Nephron (organoid): ENCODE measurements at regions not wholly inside any gene's neighbourhood (a gene's known extent, or its start where the extent isn't known, plus 50 kb on each side); places are given as distances from the start of the nearest gene placed in this dataset.
A peak's percentile ranks its signal among the peaks of the same experiment; 100 is the strongest.

ENCODE experiments used
- H3K27ac Mint-ChIP-seq, 3 experiments: 2 replicates each; pipeline ENCODE4 v1.8.0; 2020; ENCODE audit warnings: mixed read lengths in 3 of 3, mild to moderate bottlenecking in 2 of 3, moderate library complexity in 1 of 3
- H3K27me3 Mint-ChIP-seq: 2 replicates; pipeline ENCODE4 v1.8.0; 2021; ENCODE audit warnings: low read depth, mild to moderate bottlenecking, moderate library complexity, mixed read lengths
- H3K36me3 Mint-ChIP-seq: 2 replicates; pipeline ENCODE4 v1.8.0; 2020; ENCODE audit warnings: low read depth, mixed read lengths
- H3K4me1 Mint-ChIP-seq: 2 replicates; pipeline ENCODE4 v1.8.0; 2020; ENCODE audit warnings: mixed read lengths
- H3K4me3 Mint-ChIP-seq, 3 experiments: 2 replicates each; pipeline ENCODE4 v1.8.0; 2020; ENCODE audit warnings: mild to moderate bottlenecking in 3 of 3, mixed read lengths in 3 of 3, moderate library complexity in 2 of 3
- H3K9me3 Mint-ChIP-seq: 2 replicates; pipeline ENCODE4 v1.8.0; 2020; ENCODE audit warnings: mixed read lengths
- CTCF ChIP-seq, 3 experiments: fragments of 200-600 bp; sonication (generic); IDR thresholded peaks; one replicate each; pipeline ENCODE4 v1.5.0; 2021; ENCODE audit warnings: antibody characterized with exemption in 3 of 3; ENCODE audit not compliant: unreplicated experiment in 3 of 3

GRCh38 chr10:131655101-131655849 lies 245.5 kb upstream of the PPP2R2D start:
- H3K4me3 Mint-ChIP-seq = no peak overlapping the region
- H3K27ac Mint-ChIP-seq = peak overlapping the region; percentile 29 to 68 (median 29)
- peaks cover 50% of the 10 kb centered on the region for H3K27me3 Mint-ChIP-seq
- no peaks in the 10 kb centered on the region for H3K36me3 Mint-ChIP-seq
- TF ChIP-seq CTCF (IDR thresholded peaks at IDR 0.05; ENCODE audit: unreplicated experiment in 3 of 3) = no peak
- peaks cover 33% of the 10 kb centered on the region for H3K4me1 Mint-ChIP-seq
- H3K9me3 Mint-ChIP-seq = peaks cover 6% of the 10 kb centered on the region

GRCh38 chr10:131656009-131656408 lies 244.8 kb upstream of the PPP2R2D start:
- Mint-ChIP-seq H3K4me3 (no peak overlapping the region), H3K36me3 (no peaks in the 10 kb centered on the region), H3K4me1 (peaks cover 33% of the 10 kb centered on the region), H3K27ac (peak overlapping the region in 1 of 3 experiments; percentile 43), H3K9me3 (peaks cover 11% of the 10 kb centered on the region), H3K27me3 (peaks cover 48% of the 10 kb centered on the region)
- no peak for TF ChIP-seq CTCF (IDR thresholded peaks at IDR 0.05; ENCODE audit: unreplicated experiment in 3 of 3)

GRCh38 chr10:131656431-131656841 lies 244.4 kb upstream of the PPP2R2D start:
- no peak overlapping the region for H3K27ac Mint-ChIP-seq
- no peak for TF ChIP-seq CTCF (IDR thresholded peaks at IDR 0.05; ENCODE audit: unreplicated experiment in 3 of 3)
- H3K27me3 Mint-ChIP-seq = peaks cover 44% of the 10 kb centered on the region
- peaks cover 32% of the 10 kb centered on the region for H3K4me1 Mint-ChIP-seq
- H3K36me3 Mint-ChIP-seq = no peaks in the 10 kb centered on the region
- no peak overlapping the region for H3K4me3 Mint-ChIP-seq
- peaks cover 11% of the 10 kb centered on the region for H3K9me3 Mint-ChIP-seq

GRCh38 chr10:131657318-131657984 lies 243.4 kb upstream of the PPP2R2D start:
- Mint-ChIP-seq H3K36me3 (no peaks in the 10 kb centered on the region), H3K9me3 (peaks cover 11% of the 10 kb centered on the region), H3K27ac (no peak overlapping the region), H3K4me3 (no peak overlapping the region), H3K4me1 (peaks cover 22% of the 10 kb centered on the region), H3K27me3 (peaks cover 34% of the 10 kb centered on the region)
- no peak for TF ChIP-seq CTCF (IDR thresholded peaks at IDR 0.05; ENCODE audit: unreplicated experiment in 3 of 3)

GRCh38 chr10:131657985-131658330 lies 242.8 kb upstream of the PPP2R2D start:
- H3K36me3 Mint-ChIP-seq = no peaks in the 10 kb centered on the region
- H3K9me3 Mint-ChIP-seq = peaks cover 11% of the 10 kb centered on the region
- no peak overlapping the region for H3K4me3 Mint-ChIP-seq
- H3K27ac Mint-ChIP-seq = no peak overlapping the region
- TF ChIP-seq CTCF (IDR thresholded peaks at IDR 0.05; ENCODE audit: unreplicated experiment in 3 of 3) = no peak
- peaks cover 29% of the 10 kb centered on the region for H3K27me3 Mint-ChIP-seq
- peaks cover 17% of the 10 kb centered on the region for H3K4me1 Mint-ChIP-seq
